GM12878 (cell line): ENCODE measurements at regions not wholly inside any gene's neighbourhood (a gene's known extent, or its start where the extent isn't known, plus 50 kb on each side); places are given as distances from the start of the nearest gene placed in this dataset.

Experiments
- BCL3 ChIP-seq: IDR thresholded peaks from 2 replicates; pipeline ENCODE4 v1.6.1; 2011; ENCODE audit warnings: borderline replicate concordance, low read depth, mild to moderate bottlenecking, moderate library complexity, low read length; ENCODE audit not compliant: insufficient read depth, poor library complexity, severe bottlenecking
- CEBPZ ChIP-seq: fragments of 150-350 bp; IDR thresholded peaks from 2 replicates; pipeline ENCODE4 v1.6.1; 2016; ENCODE audit warnings: low read depth, low read length
- CHD4 ChIP-seq: fragments of 200-600 bp; sonication (generic); IDR thresholded peaks from 2 replicates; pipeline ENCODE4 v1.6.1; 2016; ENCODE audit warnings: mild to moderate bottlenecking
- EGR1 ChIP-seq, 2 experiments: IDR thresholded peaks; 1 replicate in 1 of 2; 2 replicates in 1 of 2; pipeline ENCODE4 v1.6.1; 2011 to 2012; ENCODE audit warnings: low read depth in 2 of 2, low read length in 2 of 2, borderline replicate concordance in 1 of 2, mild to moderate bottlenecking in 1 of 2, moderate library complexity in 1 of 2
- FOXM1 ChIP-seq: IDR thresholded peaks from 2 replicates; pipeline ENCODE4 v1.6.1; 2012; ENCODE audit warnings: low read depth, mild to moderate bottlenecking, inconsistent platforms, low read length, moderate library complexity
- HDAC2 ChIP-seq: fragments of 200-600 bp; sonication (generic); IDR thresholded peaks from 2 replicates; pipeline ENCODE4 v1.6.1; 2017
- HSF1 ChIP-seq: fragments of 150-350 bp; IDR thresholded peaks from 2 replicates; pipeline ENCODE4 v1.6.1; 2014; ENCODE audit warnings: mild to moderate bottlenecking, low read depth, low read length
- IRF5 ChIP-seq: fragments of 450-650 bp; IDR thresholded peaks from 2 replicates; pipeline ENCODE4 v1.6.1; 2017; ENCODE audit warnings: borderline replicate concordance
- JUND ChIP-seq: IDR thresholded peaks from 2 replicates; pipeline ENCODE4 v1.6.1; 2012; ENCODE audit warnings: low read depth, mild to moderate bottlenecking, low read length, improper control_type of control experiment, moderate library complexity
- LARP7 ChIP-seq: fragments of 450-650 bp; IDR thresholded peaks from 2 replicates; pipeline ENCODE4 v1.6.1; 2017; ENCODE audit warnings: mild to moderate bottlenecking
- MEF2A ChIP-seq: IDR thresholded peaks from 2 replicates; pipeline ENCODE4 v1.6.1; 2011; ENCODE audit warnings: low read depth, mild to moderate bottlenecking, low read length, moderate library complexity; ENCODE audit not compliant: insufficient read depth
- MYC ChIP-seq: IDR thresholded peaks from 2 replicates; pipeline ENCODE4 v1.6.1; 2011; ENCODE audit warnings: mild to moderate bottlenecking, low read length, moderate library complexity, inconsistent platforms; ENCODE audit not compliant: insufficient read depth, insufficient replicate concordance, insufficient read length, severe bottlenecking
- NFIC ChIP-seq: IDR thresholded peaks from 2 replicates; pipeline ENCODE4 v1.6.1; 2012; ENCODE audit warnings: low read depth, mild to moderate bottlenecking, inconsistent platforms, low read length, moderate library complexity
- NKRF ChIP-seq: fragments of 450-650 bp; conservative IDR thresholded peaks from 2 replicates; pipeline ENCODE4 v1.6.1; 2017; ENCODE audit warnings: mild to moderate bottlenecking, moderate library complexity
- POLR2AphosphoS5 ChIP-seq: IDR thresholded peaks from 2 replicates; pipeline ENCODE4 v1.6.1; 2011; ENCODE audit warnings: mild to moderate bottlenecking, low read length, inconsistent platforms
- RUNX3 ChIP-seq: IDR thresholded peaks from 2 replicates; pipeline ENCODE4 v1.6.1; 2012; ENCODE audit warnings: low read length, inconsistent platforms
- SIN3A ChIP-seq: IDR thresholded peaks from 2 replicates; pipeline ENCODE4 v1.6.1; 2012; ENCODE audit warnings: low read depth, low read length, improper control_type of control experiment
- SIX5 ChIP-seq: IDR thresholded peaks from 2 replicates; pipeline ENCODE4 v1.6.1; 2011; ENCODE audit warnings: mild to moderate bottlenecking, low read depth, low read length, moderate library complexity; ENCODE audit not compliant: severe bottlenecking
- SP1 ChIP-seq: IDR thresholded peaks from one replicate; pipeline ENCODE4 v1.6.1; 2011; ENCODE audit warnings: low read depth, low read length
- TCF3 ChIP-seq: IDR thresholded peaks from 2 replicates; pipeline ENCODE4 v1.6.1; 2012; ENCODE audit warnings: low read depth, mild to moderate bottlenecking, low read length, borderline replicate concordance; ENCODE audit not compliant: insufficient read depth
- ZNF24 ChIP-seq: fragments of 450-650 bp; IDR thresholded peaks from 2 replicates; pipeline ENCODE4 v1.6.1; 2017; ENCODE audit warnings: antibody characterized with exemption, mild to moderate bottlenecking
- ZNF622 ChIP-seq: fragments of 450-650 bp; IDR thresholded peaks from 2 replicates; pipeline ENCODE4 v1.6.1; 2017; ENCODE audit warnings: mild to moderate bottlenecking, inconsistent platforms

GRCh38 chr2:171210864-171211431 lies 50.3 kb upstream of the TLK1 start (continued):
- TF ChIP-seq IRF5 (no peak), TCF3 (no peak), SP1 (no peak), BCL3 (no peak), RUNX3 (peak; percentile 79), LARP7 (no peak), FOXM1 (peak; percentile 56; the same call in 1 of the 2 replicates), POLR2AphosphoS5 (0 out of 2 replicates have a peak, but pooled peaks have one; percentile 32), CEBPZ (no peak), ZNF24 (no peak), SIX5 (no peak), HSF1 (no peak), NFIC (peak; percentile 64), NKRF (no peak), CHD4 (no peak), HDAC2 (no peak), MYC (no peak), ZNF622 (no peak), SIN3A (no peak), EGR1 (IDR thresholded peaks at IDR 0.05; ENCODE audit: borderline replicate concordance in 1 of 2, low read depth in 2 of 2, low read length in 2 of 2) (no peak), MEF2A (0 out of 2 replicates have a peak, but pooled peaks have one; percentile 33), JUND (no peak)
